ENCODE measurements at regions not wholly inside any gene's neighbourhood (a gene's known extent, or its start where the extent isn't known, plus 50 kb on each side); places are given as distances from the start of the nearest gene placed in this dataset.
A peak's percentile ranks its signal among the peaks of the same experiment; 100 is the strongest.
"Not testable (repeated sequence)": the region's sequence is repeated elsewhere in the genome, so short reads cannot be mapped to it uniquely, and the experiment has no call there.

- intact Hi-C loops (cut with DNase I, micrococcal nuclease), result loop anchor here in 1 of 2 experiments (10.0 kb wide), 1 partner anchor 742 kb away; no protein-coding TSS in a partner anchor
- H3K4me1 ChIP-seq (ENCODE audit: insufficient read depth, low read length), result peaks cover 5% of the 10 kb centered on the region
- H3K27ac ChIP-seq (ENCODE audit: low read depth in 1 of 2, low read length in 2 of 2), result no peak overlapping the region
- no peaks in the 10 kb centered on the region for H3K27me3 ChIP-seq (ENCODE audit: control insufficient read depth in 1 of 2, insufficient read depth in 2 of 2, low read length in 2 of 2)
- Mint-ChIP-seq H3K4me1 (ENCODE audit: low read depth) (peaks cover 6% of the 10 kb centered on the region), H3K27ac (no peak overlapping the region), H3K9me3 (no peaks in the 10 kb centered on the region), H3K4me3 (no peak overlapping the region), H3K27me3 (peaks cover 6% of the 10 kb centered on the region), H3K36me3 (ENCODE audit: low read depth) (no peaks in the 10 kb centered on the region)
- ChIA-PET CTCF (no interaction called here), POLR2A (interaction anchor here (0.8 kb wide), 1 partner anchor 11 kb away, joined by 4 read pairs; no protein-coding TSS in a partner anchor)
- H3K4me3 ChIP-seq (ENCODE audit: low read length), result no peak overlapping the region
- TF ChIP-seq CTCF (IDR thresholded peaks at IDR 0.05), result no peak
- no peaks in the 10 kb centered on the region for H3K36me3 ChIP-seq (ENCODE audit: insufficient read depth, low read length)
- ATAC-seq (ENCODE audit: poor library complexity), result no peak
- DNase-seq, result no peak
- H3K9me3 ChIP-seq (ENCODE audit: control insufficient read depth in 1 of 2, insufficient read depth in 1 of 2, low read length in 2 of 2), result no peaks in the 10 kb centered on the region
Measured at GRCh38 chr10:28397229-28397628, 94.4 kb upstream of the MPP7 start.

DNA sequence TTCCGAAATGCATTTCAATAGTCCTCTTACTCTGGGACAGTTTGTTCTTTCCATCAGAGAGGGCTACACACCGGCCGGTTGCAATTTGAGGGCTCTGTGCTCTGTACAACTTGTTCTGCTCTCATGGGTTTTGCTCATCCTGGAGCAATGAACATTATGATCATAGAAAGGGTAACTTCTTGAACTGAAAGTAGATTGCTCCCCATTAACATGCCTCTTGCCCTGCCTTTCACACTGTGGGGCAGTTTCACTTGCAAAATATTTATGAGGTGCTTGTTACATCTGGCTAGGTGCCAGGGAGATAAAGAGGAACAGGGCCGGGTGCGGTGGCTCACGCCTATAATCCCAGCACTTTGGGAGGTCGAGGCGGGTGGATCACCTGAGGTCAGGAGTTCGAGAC lies 97.3 kb upstream of the MPP7 start:
- DNase-seq, result peak in 1 of 14 experiments; percentile 27
- TF ChIP-seq CTCF (IDR thresholded peaks at IDR 0.05), result no peak
- no peak overlapping the region for H3K4me3 Mint-ChIP-seq
- H3K36me3 Mint-ChIP-seq (ENCODE audit: low read depth), result no peaks in the 10 kb centered on the region
- H3K4me1 Mint-ChIP-seq (ENCODE audit: low read depth), result no peaks in the 10 kb centered on the region
- no peak overlapping the region for H3K27ac Mint-ChIP-seq
- ChIA-PET POLR2A (no interaction called here), CTCF (no interaction called here)
- no peak for ATAC-seq (ENCODE audit: poor library complexity)
- Histone ChIP-seq H3K27ac (ENCODE audit: low read depth in 1 of 2, low read length in 2 of 2) (no peak overlapping the region), H3K27me3 (ENCODE audit: control insufficient read depth in 1 of 2, insufficient read depth in 2 of 2, low read length in 2 of 2) (peaks cover 0 to 3% of the 10 kb centered on the region in 2 experiments), H3K9me3 (ENCODE audit: control insufficient read depth in 1 of 2, insufficient read depth in 1 of 2, low read length in 2 of 2) (no peaks in the 10 kb centered on the region), H3K4me3 (ENCODE audit: low read length) (no peak overlapping the region), H3K36me3 (ENCODE audit: insufficient read depth, low read length) (no peaks in the 10 kb centered on the region), H3K4me1 (ENCODE audit: insufficient read depth, low read length) (no peaks in the 10 kb centered on the region)
- peaks cover 1% of the 10 kb centered on the region for H3K27me3 Mint-ChIP-seq
- no peaks in the 10 kb centered on the region for H3K9me3 Mint-ChIP-seq
- intact Hi-C loops (cut with DNase I, micrococcal nuclease), result no loop called here

- peak in 2 of 14 experiments; percentile 37 to 52 for DNase-seq
- H3K4me3 Mint-ChIP-seq, result no peak overlapping the region
- Histone ChIP-seq H3K4me3 (ENCODE audit: low read length) (no peak overlapping the region), H3K4me1 (ENCODE audit: insufficient read depth, low read length) (no peaks in the 10 kb centered on the region), H3K27ac (ENCODE audit: low read depth in 1 of 2, low read length in 2 of 2) (no peak overlapping the region), H3K27me3 (ENCODE audit: control insufficient read depth in 1 of 2, insufficient read depth in 2 of 2, low read length in 2 of 2) (peaks cover 0 to 3% of the 10 kb centered on the region in 2 experiments), H3K36me3 (ENCODE audit: insufficient read depth, low read length) (no peaks in the 10 kb centered on the region), H3K9me3 (ENCODE audit: control insufficient read depth in 1 of 2, insufficient read depth in 1 of 2, low read length in 2 of 2) (no peaks in the 10 kb centered on the region)
- ChIA-PET POLR2A (no interaction called here), CTCF (no interaction called here)
- no peak for ATAC-seq (ENCODE audit: poor library complexity)
- H3K27ac Mint-ChIP-seq, result no peak overlapping the region
- H3K4me1 Mint-ChIP-seq (ENCODE audit: low read depth), result no peaks in the 10 kb centered on the region
- H3K27me3 Mint-ChIP-seq, result peaks cover 5% of the 10 kb centered on the region
- H3K9me3 Mint-ChIP-seq, result no peaks in the 10 kb centered on the region
- H3K36me3 Mint-ChIP-seq (ENCODE audit: low read depth), result no peaks in the 10 kb centered on the region
- no peak for TF ChIP-seq CTCF (IDR thresholded peaks at IDR 0.05)
- intact Hi-C loops (cut with DNase I, micrococcal nuclease), result no loop called here
Measured at GRCh38 chr10:28400681-28401080, 97.8 kb upstream of the MPP7 start.

DNA sequence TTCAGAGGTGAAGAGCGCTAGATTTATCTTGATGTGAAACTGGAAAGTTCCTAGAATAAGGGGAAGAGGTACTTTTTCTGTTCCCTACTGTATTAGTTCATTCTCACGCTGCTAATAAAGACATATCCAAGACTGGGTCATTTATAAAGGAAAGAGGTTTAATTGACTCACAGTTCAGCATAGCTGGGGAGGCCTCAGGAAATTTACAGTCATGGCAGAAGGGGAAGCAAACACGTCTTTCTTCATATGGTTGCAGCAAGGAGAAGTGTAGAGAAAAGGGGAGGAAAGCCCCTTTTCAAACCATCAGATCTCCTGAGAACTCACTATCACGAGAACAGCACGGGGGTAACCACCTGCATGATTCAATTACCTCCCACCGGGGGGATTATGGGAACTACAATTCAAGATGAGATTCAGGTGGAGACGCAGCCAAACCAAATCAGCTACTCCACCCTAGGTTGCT lies 99.8 kb upstream of the MPP7 start:
- H3K9me3 ChIP-seq (ENCODE audit: control insufficient read depth in 1 of 2, insufficient read depth in 1 of 2, low read length in 2 of 2); H3K27ac Mint-ChIP-seq; H3K27me3 ChIP-seq (ENCODE audit: control insufficient read depth in 1 of 2, insufficient read depth in 2 of 2, low read length in 2 of 2); intact Hi-C loops (cut with DNase I, micrococcal nuclease); POLR2A ChIA-PET; H3K36me3 ChIP-seq (ENCODE audit: insufficient read depth, low read length); H3K9me3 Mint-ChIP-seq; H3K4me1 Mint-ChIP-seq (ENCODE audit: low read depth); H3K4me3 ChIP-seq (ENCODE audit: low read length); H3K27me3 Mint-ChIP-seq; H3K4me1 ChIP-seq (ENCODE audit: insufficient read depth, low read length); H3K4me3 Mint-ChIP-seq; ATAC-seq (ENCODE audit: poor library complexity); H3K36me3 Mint-ChIP-seq (ENCODE audit: low read depth): not testable (repeated sequence)
- H3K27ac ChIP-seq (ENCODE audit: low read depth in 1 of 2, low read length in 2 of 2), result peak overlapping the region in 1 of 2 donors; percentile 65
- peak in 3 of 14 experiments; percentile 15 to 63 (median 58) for DNase-seq
- CTCF ChIA-PET, result interaction anchor here (1.6 kb wide), 1 partner anchor 9 kb away, joined by 4 read pairs; no protein-coding TSS in a partner anchor

All from CD4-positive, alpha-beta T cell (primary cell).